HEK293T (cell line): ENCODE measurements at regions not wholly inside any gene's neighbourhood (a gene's known extent, or its start where the extent isn't known, plus 50 kb on each side); places are given as distances from the start of the nearest gene placed in this dataset.

ENCODE experiments used
- ARNT ChIP-seq: fragments of 450-650 bp; IDR thresholded peaks from 2 replicates; pipeline ENCODE4 v1.6.1; 2017; ENCODE audit warnings: mild to moderate bottlenecking
- BHLHE40 ChIP-seq: fragments of 450-650 bp; IDR thresholded peaks from 2 replicates; pipeline ENCODE4 v1.6.1; 2016; ENCODE audit warnings: mild to moderate bottlenecking, moderate library complexity, borderline replicate concordance
- ELF4 ChIP-seq: fragments of 450-650 bp; IDR thresholded peaks from 2 replicates; pipeline ENCODE4 v1.6.1; 2017; ENCODE audit warnings: antibody characterized with exemption
- FOXA1 ChIP-seq: fragments of 450-650 bp; IDR thresholded peaks from 2 replicates; pipeline ENCODE4 v1.6.1; 2016; ENCODE audit warnings: mild to moderate bottlenecking
- FOXK2 ChIP-seq: fragments of 450-650 bp; IDR thresholded peaks from 2 replicates; pipeline ENCODE4 v1.6.1; 2016; ENCODE audit warnings: mild to moderate bottlenecking
- FOXM1 ChIP-seq: fragments of 450-650 bp; IDR thresholded peaks from 2 replicates; pipeline ENCODE4 v1.6.1; 2017; ENCODE audit warnings: mild to moderate bottlenecking, borderline replicate concordance
- NFRKB ChIP-seq: fragments of 450-650 bp; IDR thresholded peaks from 2 replicates; pipeline ENCODE4 v1.6.1; 2016; ENCODE audit warnings: mild to moderate bottlenecking, moderate library complexity
- SP1 ChIP-seq: fragments of 450-650 bp; IDR thresholded peaks from 2 replicates; pipeline ENCODE4 v1.6.1; 2017
- SUZ12 ChIP-seq: fragments of 450-650 bp; IDR thresholded peaks from 2 replicates; pipeline ENCODE4 v1.6.1; 2016; ENCODE audit warnings: mild to moderate bottlenecking
- TARDBP ChIP-seq: fragments of 450-650 bp; IDR thresholded peaks from 2 replicates; pipeline ENCODE4 v1.6.1; 2016
- ZNF384 ChIP-seq: fragments of 450-650 bp; IDR thresholded peaks from 2 replicates; pipeline ENCODE4 v1.6.1; 2016

- TF ChIP-seq SUZ12: no peak
- no peak for TF ChIP-seq SP1
- TF ChIP-seq FOXM1: no peak
- TF ChIP-seq FOXA1: no peak
- TF ChIP-seq ELF4: no peak
- TF ChIP-seq BHLHE40: no peak
- no peak for TF ChIP-seq NFRKB
- TF ChIP-seq ZNF384: no peak
- no peak for TF ChIP-seq TARDBP
- TF ChIP-seq FOXK2: no peak
- no peak for TF ChIP-seq ARNT
These were observed 937.5 kb upstream of the ROBO1 start for GRCh38 chr3:80705290-80705689.
